ENCODE measurements at regions not wholly inside any gene's neighbourhood (a gene's known extent, or its start where the extent isn't known, plus 50 kb on each side); places are given as distances from the start of the nearest gene placed in this dataset.

GRCh38 chr6:103404799-103405198 lies 1454.9 kb downstream of the HACE1 start:
- H3K4me3 Mint-ChIP-seq = peak overlapping the region; percentile 48
- H3K4me3 ChIP-seq (ENCODE audit: low read length) = no peak overlapping the region
- peak; percentile 30 for DNase-seq

GRCh38 chr6:103396768-103397167 lies 1463.0 kb downstream of the HACE1 start:
- Mint-ChIP-seq H3K4me1 (no peaks in the 10 kb centered on the region), H3K9me3 (peaks cover 24% of the 10 kb centered on the region), H3K4me3 (no peak overlapping the region), H3K27ac (no peak overlapping the region), H3K27me3 (ENCODE audit: insufficient read depth) (no peaks in the 10 kb centered on the region), H3K36me3 (ENCODE audit: low read depth) (no peaks in the 10 kb centered on the region)
- Histone ChIP-seq H3K4me3 (ENCODE audit: low read length) (no peak overlapping the region), H3K36me3 (ENCODE audit: control insufficient read depth, insufficient read depth, low read length) (no peaks in the 10 kb centered on the region), H3K27me3 (ENCODE audit: control insufficient read depth, insufficient read depth, low read length, poor library complexity, severe bottlenecking) (no peaks in the 10 kb centered on the region), H3K4me1 (ENCODE audit: control insufficient read depth, insufficient read depth, low read length) (no peaks in the 10 kb centered on the region), H3K27ac (ENCODE audit: low read depth, low read length) (no peak overlapping the region), H3K9me3 (ENCODE audit: control insufficient read depth, low read length) (peaks cover 24% of the 10 kb centered on the region), H3K9ac (ENCODE audit: extremely low read depth, low read length, poor library complexity, severe bottlenecking) (no peak overlapping the region)
- no peak for TF ChIP-seq CTCF (conservative IDR thresholded peaks at IDR 0.05)
- no peak for DNase-seq
- WGBS, 2 experiments (ENCODE audit: insufficient coverage in 1 of 2, insufficient read length in 1 of 2) = 90% methylated on average over 2 of the region's 2 CpGs

More at GRCh38 chr6:103404799-103405198, 1454.9 kb downstream of the HACE1 start:
- H3K9me3 Mint-ChIP-seq = no peaks in the 10 kb centered on the region
- Histone ChIP-seq H3K36me3 (ENCODE audit: control insufficient read depth, insufficient read depth, low read length) (no peaks in the 10 kb centered on the region), H3K4me1 (ENCODE audit: control insufficient read depth, insufficient read depth, low read length) (no peaks in the 10 kb centered on the region), H3K27ac (ENCODE audit: low read depth, low read length) (no peak overlapping the region), H3K9me3 (ENCODE audit: control insufficient read depth, low read length) (peaks cover 6% of the 10 kb centered on the region), H3K27me3 (ENCODE audit: control insufficient read depth, insufficient read depth, low read length, poor library complexity, severe bottlenecking) (no peaks in the 10 kb centered on the region), H3K9ac (ENCODE audit: extremely low read depth, low read length, poor library complexity, severe bottlenecking) (no peak overlapping the region)
- H3K27ac Mint-ChIP-seq = no peak overlapping the region
- WGBS, 2 experiments (ENCODE audit: insufficient coverage in 1 of 2, insufficient read length in 1 of 2) = 88 to 92% methylated on average over 7 to 8 of the region's 8 CpGs
- H3K27me3 Mint-ChIP-seq (ENCODE audit: insufficient read depth) = peaks cover 9% of the 10 kb centered on the region
- H3K4me1 Mint-ChIP-seq = no peaks in the 10 kb centered on the region
- H3K36me3 Mint-ChIP-seq (ENCODE audit: low read depth) = no peaks in the 10 kb centered on the region
- TF ChIP-seq CTCF (conservative IDR thresholded peaks at IDR 0.05) = no peak

GRCh38 chr6:103379272-103379671 lies 1480.4 kb downstream of the HACE1 start:
- Mint-ChIP-seq H3K4me3 (no peak overlapping the region), H3K9me3 (peaks cover 7% of the 10 kb centered on the region), H3K4me1 (no peaks in the 10 kb centered on the region), H3K36me3 (ENCODE audit: low read depth) (no peaks in the 10 kb centered on the region), H3K27me3 (ENCODE audit: insufficient read depth) (no peaks in the 10 kb centered on the region), H3K27ac (no peak overlapping the region)
- no peak overlapping the region for H3K9ac ChIP-seq (ENCODE audit: extremely low read depth, low read length, poor library complexity, severe bottlenecking)
- no peaks in the 10 kb centered on the region for H3K9me3 ChIP-seq (ENCODE audit: control insufficient read depth, low read length)
- H3K4me1 ChIP-seq (ENCODE audit: control insufficient read depth, insufficient read depth, low read length) = no peaks in the 10 kb centered on the region
- no peaks in the 10 kb centered on the region for H3K36me3 ChIP-seq (ENCODE audit: control insufficient read depth, insufficient read depth, low read length)
- H3K27me3 ChIP-seq (ENCODE audit: control insufficient read depth, insufficient read depth, low read length, poor library complexity, severe bottlenecking) = no peaks in the 10 kb centered on the region
- H3K27ac ChIP-seq (ENCODE audit: low read depth, low read length) = no peak overlapping the region
- no peak for TF ChIP-seq CTCF (conservative IDR thresholded peaks at IDR 0.05)
- DNase-seq = no peak
- 86 to 93% methylated on average over 2 of the region's 2 CpGs for WGBS, 2 experiments (ENCODE audit: insufficient coverage in 1 of 2, insufficient read length in 1 of 2)
- H3K4me3 ChIP-seq (ENCODE audit: low read length) = no peak overlapping the region
